ENCODE measurements at regions not wholly inside any gene's neighbourhood (a gene's known extent, or its start where the extent isn't known, plus 50 kb on each side); places are given as distances from the start of the nearest gene placed in this dataset.

DNA sequence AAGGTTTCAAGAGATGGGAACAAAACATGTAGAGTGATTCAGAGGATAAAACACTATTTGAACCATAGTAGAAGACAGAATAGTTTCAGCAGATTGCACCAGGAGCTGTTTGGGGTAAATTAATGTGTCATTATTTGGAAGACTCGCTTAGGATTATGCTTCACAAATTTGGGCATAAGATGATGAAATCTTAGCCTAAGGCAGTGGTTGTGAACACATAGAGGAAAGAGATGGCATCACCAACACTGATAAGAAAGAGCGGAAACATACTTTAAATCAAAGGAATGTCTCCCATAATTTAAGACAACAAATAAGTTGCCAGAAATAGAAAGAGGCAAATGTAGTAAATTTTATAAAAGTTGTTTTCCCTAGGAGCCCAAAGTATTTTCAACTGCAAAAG, 66.1 kb upstream of the TBCA start:
- no peak for DNase-seq

DNA sequence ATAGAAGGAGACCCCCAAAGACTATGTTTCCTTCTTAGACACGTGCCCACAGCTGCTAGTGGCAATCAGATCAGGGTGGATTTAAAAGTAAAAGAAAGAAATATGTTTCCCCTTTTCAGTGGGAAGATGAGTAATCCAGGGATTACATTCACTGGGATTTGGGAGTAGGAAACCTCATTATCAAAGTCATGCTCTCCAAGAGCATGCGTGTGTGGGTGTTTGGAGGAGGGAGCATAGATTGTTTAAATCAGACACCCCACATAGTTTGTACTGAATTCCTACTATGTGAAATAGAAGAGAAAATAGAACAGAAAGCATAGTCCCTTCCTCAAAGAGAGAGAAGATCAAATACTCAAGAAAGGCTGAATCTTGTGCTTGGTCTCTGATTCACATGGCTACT, 65.5 kb upstream of the TBCA start:
- no peak for DNase-seq

DNA sequence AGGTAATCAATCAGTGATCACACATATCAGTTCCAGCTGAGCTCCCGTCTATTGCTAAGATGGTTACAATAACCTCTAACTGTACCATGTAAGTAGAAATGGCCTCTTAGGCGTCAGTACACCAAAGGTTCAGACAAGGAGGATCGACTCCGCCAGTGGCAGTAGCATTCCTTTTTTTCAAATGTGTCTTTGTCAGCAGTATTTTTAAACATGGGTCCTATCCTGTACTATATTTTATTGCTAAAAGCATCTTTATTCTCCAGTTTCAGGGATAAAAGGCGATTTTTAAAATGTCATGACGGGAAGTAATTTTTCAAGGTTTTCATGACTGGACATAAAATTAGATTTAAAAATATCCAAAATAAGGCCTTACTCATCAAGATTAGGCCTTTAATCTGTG, 64.8 kb upstream of the TBCA start:
- no peak for DNase-seq

DNA sequence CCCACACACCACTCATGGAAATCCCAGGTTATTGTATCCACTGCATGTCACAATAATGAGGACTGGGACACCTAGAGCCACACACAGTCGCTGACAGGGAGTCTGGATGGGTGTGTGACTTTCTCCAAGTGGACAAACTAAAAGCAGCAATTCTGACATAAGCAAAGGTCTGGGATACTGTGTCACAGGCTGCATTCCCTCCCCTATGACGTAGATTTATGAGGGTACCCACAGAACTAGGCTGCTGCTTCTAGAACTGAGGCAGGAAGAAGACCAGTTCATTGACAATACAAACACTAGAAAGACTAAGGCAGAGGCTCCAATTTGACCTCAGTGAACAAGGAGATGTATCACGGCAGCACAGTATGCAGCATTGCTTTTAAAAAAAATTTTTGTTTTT, 63.6 kb upstream of the TBCA start:
- DNase-seq: no peak

DNA sequence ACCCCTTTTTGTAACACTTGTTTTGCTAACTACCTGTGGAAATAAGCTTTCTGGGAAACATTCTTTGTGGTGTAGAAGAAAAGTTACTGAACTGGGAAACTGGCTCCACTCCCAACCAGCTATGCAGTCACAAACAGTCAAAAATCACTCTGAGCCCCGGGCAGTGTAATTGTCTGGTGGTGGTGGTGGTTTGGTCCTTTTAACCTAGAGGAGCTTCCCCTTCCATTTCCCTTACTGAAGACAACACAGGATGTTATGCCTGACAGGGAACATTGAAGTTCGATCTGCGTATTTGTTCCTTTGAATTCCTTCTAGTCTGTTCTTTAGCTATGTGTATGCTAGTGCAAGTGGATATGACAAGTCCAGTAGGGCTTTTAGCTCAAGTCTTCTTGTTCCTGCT, 56.8 kb upstream of the TBCA start:
- no peak for DNase-seq

DNA sequence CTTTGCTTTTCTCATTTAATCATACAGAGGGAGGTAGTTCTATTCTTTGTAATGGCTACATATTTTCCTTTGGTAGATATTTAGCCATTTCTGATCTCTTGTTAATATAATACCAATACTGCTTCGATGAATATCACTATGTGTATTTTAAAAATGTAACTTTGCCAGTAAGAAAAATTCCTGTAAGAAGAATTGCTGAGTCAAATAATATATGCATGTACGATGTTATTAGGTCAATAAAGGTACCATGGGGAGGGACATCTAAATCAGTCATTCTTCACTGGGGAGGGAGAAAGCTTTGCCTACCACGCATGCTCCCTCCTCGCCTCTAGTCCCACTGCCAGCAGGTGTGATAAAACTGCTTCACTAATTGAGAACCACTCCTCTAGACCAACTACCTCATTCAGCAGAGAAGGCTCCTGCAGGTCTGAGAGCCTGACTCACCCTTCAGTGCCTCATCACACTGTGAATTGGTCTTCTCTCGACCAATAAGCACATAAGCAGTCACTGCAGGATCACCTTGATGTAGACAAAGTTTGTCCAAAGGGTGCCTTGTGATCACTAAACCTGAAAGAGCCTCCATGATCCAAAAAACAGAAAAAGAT, 56.1 kb upstream of the TBCA start:
- no peak for DNase-seq

DNA sequence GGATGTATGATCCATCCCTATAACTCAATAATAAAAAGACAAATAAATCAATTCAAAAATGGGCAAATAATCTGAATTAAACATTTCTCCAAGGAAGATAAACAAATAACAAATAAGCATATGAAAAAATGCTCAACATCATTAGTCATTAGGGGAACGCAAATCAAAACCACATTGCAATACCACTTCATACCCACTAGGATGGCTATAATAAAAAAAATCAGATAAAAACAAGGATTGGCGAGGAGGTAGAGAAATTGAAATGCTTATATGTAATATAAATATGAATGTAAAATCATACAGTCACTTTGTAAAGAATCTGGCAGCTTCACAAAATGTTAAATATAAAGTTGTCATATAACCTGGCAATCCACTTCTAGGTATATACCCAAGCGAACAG, 52.3 kb upstream of the TBCA start:
- no peak for DNase-seq
